Caki2 (cell line): ENCODE measurements at regions not wholly inside any gene's neighbourhood (a gene's known extent, or its start where the extent isn't known, plus 50 kb on each side); places are given as distances from the start of the nearest gene placed in this dataset.
A peak's percentile ranks its signal among the peaks of the same experiment; 100 is the strongest.

Experiments used
- DNase-seq: peaks from one replicate; pipeline ENCODE4 v3.0.0-alpha.2; 2015; ENCODE audit warnings: low read depth
- in situ Hi-C: cut with HindIII; loops from 2 replicates; pipeline ENCODE4 v1.10.0; 2016; ENCODE audit warnings: low sequenced_read_pairs, low pct_unique_long_range_greater_than_20kb, mixed read lengths

GRCh38 chr2:237254369-237254861 lies 159.5 kb downstream of the COL6A3 start:
- no peak for DNase-seq
- in situ Hi-C loops, result no loop called here

GRCh38 chr2:237254911-237255578 lies 158.9 kb downstream of the COL6A3 start:
- in situ Hi-C loops, result no loop called here
- peak; percentile 42 for DNase-seq

- in situ Hi-C loops, result no loop called here
- DNase-seq, result peak; percentile 10
Observed at GRCh38 chr2:237256887-237257286, 157.1 kb downstream of the COL6A3 start.

GRCh38 chr2:237257471-237257951 lies 156.5 kb downstream of the COL6A3 start:
- in situ Hi-C loops, result no loop called here
- no peak for DNase-seq

GRCh38 chr2:237258116-237258515 lies 155.8 kb downstream of the COL6A3 start:
- DNase-seq, result no peak
- in situ Hi-C loops, result no loop called here

GRCh38 chr2:237258615-237259014 lies 155.3 kb downstream of the COL6A3 start:
- DNase-seq, result no peak
- in situ Hi-C loops, result no loop called here

- in situ Hi-C loops, result no loop called here
- no peak for DNase-seq
Observed at GRCh38 chr2:237259201-237259600, 154.8 kb downstream of the COL6A3 start.

GRCh38 chr2:237260039-237260620 lies 153.8 kb downstream of the COL6A3 start:
- in situ Hi-C loops, result no loop called here

GRCh38 chr2:237260686-237261085 lies 153.3 kb downstream of the COL6A3 start:
- in situ Hi-C loops, result no loop called here
- DNase-seq, result no peak

More at GRCh38 chr2:237260039-237260620, 153.8 kb downstream of the COL6A3 start:
- no peak for DNase-seq

- in situ Hi-C loops, result no loop called here
Observed at GRCh38 chr2:237261327-237261726, 152.6 kb downstream of the COL6A3 start.

GRCh38 chr2:237262838-237263771 lies 150.9 kb downstream of the COL6A3 start:
- no peak for DNase-seq
- in situ Hi-C loops, result no loop called here

More at GRCh38 chr2:237261327-237261726, 152.6 kb downstream of the COL6A3 start:
- no peak for DNase-seq

- in situ Hi-C loops, result no loop called here
- no peak for DNase-seq
Observed at GRCh38 chr2:237264480-237265219, 149.3 kb downstream of the COL6A3 start.

GRCh38 chr2:237268004-237268708 lies 145.8 kb downstream of the COL6A3 start:
- no peak for DNase-seq
- in situ Hi-C loops, result no loop called here

- in situ Hi-C loops, result no loop called here
- no peak for DNase-seq
Observed at GRCh38 chr2:237269138-237269875, 144.7 kb downstream of the COL6A3 start.

- DNase-seq, result no peak
- in situ Hi-C loops, result no loop called here
Observed at GRCh38 chr2:237270520-237270919, 143.4 kb downstream of the COL6A3 start.

- DNase-seq, result no peak
- in situ Hi-C loops, result no loop called here
Observed at GRCh38 chr2:237271698-237272652, 142.0 kb downstream of the COL6A3 start.
